Fibroblast of lung (primary cell): ENCODE measurements at regions not wholly inside any gene's neighbourhood (a gene's known extent, or its start where the extent isn't known, plus 50 kb on each side); places are given as distances from the start of the nearest gene placed in this dataset.
"Not testable (repeated sequence)": the region's sequence is repeated elsewhere in the genome, so short reads cannot be mapped to it uniquely, and the experiment has no call there.

Experiments
- DNase-seq, 2 donors: peaks; one replicate each; pipeline versions ENCODE4 v3.0.0 to v3.0.0-alpha.2; 2010; ENCODE audit warnings: low read depth in 2 of 2
- H2AFZ ChIP-seq: 2 replicates; pipeline ENCODE4 v1.5.1; 2012; ENCODE audit warnings: low read length, control low read depth, inconsistent platforms
- H3K27ac ChIP-seq: 2 replicates; pipeline ENCODE4 v1.5.1; 2011; ENCODE audit warnings: low read length, control low read depth; ENCODE audit not compliant: insufficient read depth
- H3K27me3 ChIP-seq: 2 replicates; pipeline ENCODE4 v1.5.1; 2011; ENCODE audit warnings: mild to moderate bottlenecking, low read length; ENCODE audit not compliant: control insufficient read depth, insufficient read depth
- H3K36me3 ChIP-seq: 2 replicates; pipeline ENCODE4 v1.5.1; 2011; ENCODE audit warnings: low read length; ENCODE audit not compliant: control insufficient read depth, insufficient read depth
- H3K4me1 ChIP-seq: 2 replicates; pipeline ENCODE4 v1.5.1; 2011; ENCODE audit warnings: low read length; ENCODE audit not compliant: control insufficient read depth, insufficient read depth; ENCODE audit errors: extremely low read depth
- H3K4me2 ChIP-seq: 2 replicates; pipeline ENCODE4 v1.5.1; 2011; ENCODE audit warnings: low read length, control low read depth; ENCODE audit not compliant: insufficient read depth; ENCODE audit errors: extremely low read depth
- H3K4me3 ChIP-seq, 4 experiments: fragments of 200-600 bp in 1 of 4; sonication (generic) in 1 of 4; replicated peaks in 1 of 4; 2 replicates each; pipeline ENCODE4 v1.5.1; 2011 to 2016; ENCODE audit warnings: low read length in 4 of 4, low read depth in 3 of 4, mild to moderate bottlenecking in 3 of 4, control low read depth in 2 of 4, inconsistent platforms in 1 of 4, mixed read lengths in 1 of 4; ENCODE audit not compliant: insufficient read depth in 1 of 4; ENCODE audit errors: control extremely low read depth in 1 of 4
- H3K79me2 ChIP-seq: 2 replicates; pipeline ENCODE4 v1.5.1; 2012; ENCODE audit warnings: mild to moderate bottlenecking, low read length, inconsistent platforms; ENCODE audit not compliant: control insufficient read depth, insufficient read depth
- H3K9ac ChIP-seq: 2 replicates; pipeline ENCODE4 v1.5.1; 2011; ENCODE audit warnings: mild to moderate bottlenecking, low read length, control low read depth; ENCODE audit not compliant: insufficient read depth
- H3K9me3 ChIP-seq: 2 replicates; pipeline ENCODE4 v1.5.1; 2012; ENCODE audit warnings: low read depth, low read length; ENCODE audit not compliant: control insufficient read depth, insufficient read depth
- H4K20me1 ChIP-seq: 2 replicates; pipeline ENCODE4 v1.5.1; 2011; ENCODE audit warnings: low read length; ENCODE audit not compliant: control insufficient read depth, insufficient read depth; ENCODE audit errors: extremely low read depth
- EZH2 ChIP-seq: IDR thresholded peaks from 2 replicates; pipeline ENCODE4 v1.5.1; 2012; ENCODE audit warnings: low read length, control low read depth, mild to moderate bottlenecking; ENCODE audit errors: missing control alignments
- TF ChIP-seq, protein P1 (sequence below), 2 donors: IDR thresholded peaks in 1 of 2; conservative IDR thresholded peaks in 1 of 2; 1 replicate in 1 of 2; 2 replicates in 1 of 2; pipeline ENCODE4 v1.5.1; 2011 to 2012; ENCODE audit warnings: low read length in 2 of 2, control low read depth in 1 of 2, inconsistent platforms in 1 of 2, low read depth in 1 of 2, mild to moderate bottlenecking in 1 of 2

DNA sequence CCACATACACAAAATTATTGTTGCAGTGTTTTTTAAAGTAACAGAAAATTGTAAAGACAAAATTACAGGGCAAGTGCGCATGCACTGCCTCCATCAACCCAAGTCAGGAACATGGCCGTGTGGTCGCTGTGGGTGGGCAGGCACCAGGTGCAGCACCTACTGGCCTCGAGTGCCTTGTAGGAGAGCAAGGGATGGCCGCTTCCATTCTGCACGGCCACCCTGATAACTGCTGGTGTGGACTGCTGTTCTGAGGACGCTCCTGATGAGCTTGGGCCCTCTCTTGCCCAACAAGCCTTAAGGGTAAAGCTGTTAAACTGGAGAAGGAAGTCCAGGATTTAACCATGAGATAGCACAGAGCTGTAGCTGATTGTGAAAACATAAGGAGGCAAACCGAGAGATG is 124.6 kb upstream of the PPP1R9A start:
- H3K36me3 ChIP-seq: no peaks in the 10 kb centered on the region
- H3K4me3 ChIP-seq: no peak overlapping the region
- DNase-seq: no peak
- H3K27me3 ChIP-seq: no peaks in the 10 kb centered on the region
- H3K27ac ChIP-seq: no peak overlapping the region
- H3K9ac ChIP-seq: no peak overlapping the region
- no peaks in the 10 kb centered on the region for H4K20me1 ChIP-seq
- no peak overlapping the region for H3K4me2 ChIP-seq
- no peaks in the 10 kb centered on the region for H3K4me1 ChIP-seq
- no peak overlapping the region for H2AFZ ChIP-seq
- no peaks in the 10 kb centered on the region for H3K9me3 ChIP-seq
- H3K79me2 ChIP-seq: no peaks in the 10 kb centered on the region
- TF ChIP-seq, protein P1, sequence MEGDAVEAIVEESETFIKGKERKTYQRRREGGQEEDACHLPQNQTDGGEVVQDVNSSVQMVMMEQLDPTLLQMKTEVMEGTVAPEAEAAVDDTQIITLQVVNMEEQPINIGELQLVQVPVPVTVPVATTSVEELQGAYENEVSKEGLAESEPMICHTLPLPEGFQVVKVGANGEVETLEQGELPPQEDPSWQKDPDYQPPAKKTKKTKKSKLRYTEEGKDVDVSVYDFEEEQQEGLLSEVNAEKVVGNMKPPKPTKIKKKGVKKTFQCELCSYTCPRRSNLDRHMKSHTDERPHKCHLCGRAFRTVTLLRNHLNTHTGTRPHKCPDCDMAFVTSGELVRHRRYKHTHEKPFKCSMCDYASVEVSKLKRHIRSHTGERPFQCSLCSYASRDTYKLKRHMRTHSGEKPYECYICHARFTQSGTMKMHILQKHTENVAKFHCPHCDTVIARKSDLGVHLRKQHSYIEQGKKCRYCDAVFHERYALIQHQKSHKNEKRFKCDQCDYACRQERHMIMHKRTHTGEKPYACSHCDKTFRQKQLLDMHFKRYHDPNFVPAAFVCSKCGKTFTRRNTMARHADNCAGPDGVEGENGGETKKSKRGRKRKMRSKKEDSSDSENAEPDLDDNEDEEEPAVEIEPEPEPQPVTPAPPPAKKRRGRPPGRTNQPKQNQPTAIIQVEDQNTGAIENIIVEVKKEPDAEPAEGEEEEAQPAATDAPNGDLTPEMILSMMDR (conservative IDR thresholded peaks at IDR 0.05 in 1 of 2, IDR thresholded peaks at IDR 0.05 in 1 of 2; ENCODE audit: low read depth in 1 of 2, low read length in 2 of 2): no peak
- no peak for TF ChIP-seq EZH2

GRCh38 chr7:94787285-94787684 is 120.1 kb upstream of the PPP1R9A start:
- DNase-seq: no peak
- no peaks in the 10 kb centered on the region for H3K79me2 ChIP-seq
- H2AFZ ChIP-seq: no peak overlapping the region
- no peaks in the 10 kb centered on the region for H3K9me3 ChIP-seq
- no peaks in the 10 kb centered on the region for H3K4me1 ChIP-seq
- no peak overlapping the region for H3K27ac ChIP-seq
- no peaks in the 10 kb centered on the region for H4K20me1 ChIP-seq
- no peak overlapping the region for H3K4me3 ChIP-seq
- no peaks in the 10 kb centered on the region for H3K36me3 ChIP-seq
- H3K4me2 ChIP-seq: no peak overlapping the region
- no peaks in the 10 kb centered on the region for H3K27me3 ChIP-seq
- no peak overlapping the region for H3K9ac ChIP-seq
- TF ChIP-seq EZH2: no peak
- TF ChIP-seq, protein P1 (conservative IDR thresholded peaks at IDR 0.05 in 1 of 2, IDR thresholded peaks at IDR 0.05 in 1 of 2; ENCODE audit: low read depth in 1 of 2, low read length in 2 of 2): no peak

DNA sequence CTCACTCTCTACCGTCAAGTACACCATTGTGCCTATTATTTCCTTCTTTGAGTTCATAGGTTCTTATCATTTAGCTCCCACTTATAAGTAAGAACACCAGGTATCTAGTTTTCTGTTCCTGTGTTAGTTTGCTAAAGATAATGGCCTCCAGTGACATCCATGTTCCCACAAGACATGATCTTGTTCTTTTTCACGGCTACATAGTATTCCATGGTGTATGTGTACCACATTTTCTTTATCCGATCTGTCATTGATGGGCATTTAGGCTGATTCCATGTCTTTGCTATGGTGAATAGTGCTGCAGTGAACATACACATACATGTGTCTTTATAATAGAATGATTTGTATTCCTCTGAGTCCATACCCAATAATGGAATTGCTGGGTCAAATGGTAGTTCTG is 119.0 kb upstream of the PPP1R9A start:
- H3K4me3 ChIP-seq, H3K79me2 ChIP-seq, H3K4me2 ChIP-seq, H3K27me3 ChIP-seq, H4K20me1 ChIP-seq, H3K27ac ChIP-seq, H3K36me3 ChIP-seq, H3K9ac ChIP-seq, H3K9me3 ChIP-seq, H2AFZ ChIP-seq, H3K4me1 ChIP-seq, DNase-seq: not testable (repeated sequence)

DNA sequence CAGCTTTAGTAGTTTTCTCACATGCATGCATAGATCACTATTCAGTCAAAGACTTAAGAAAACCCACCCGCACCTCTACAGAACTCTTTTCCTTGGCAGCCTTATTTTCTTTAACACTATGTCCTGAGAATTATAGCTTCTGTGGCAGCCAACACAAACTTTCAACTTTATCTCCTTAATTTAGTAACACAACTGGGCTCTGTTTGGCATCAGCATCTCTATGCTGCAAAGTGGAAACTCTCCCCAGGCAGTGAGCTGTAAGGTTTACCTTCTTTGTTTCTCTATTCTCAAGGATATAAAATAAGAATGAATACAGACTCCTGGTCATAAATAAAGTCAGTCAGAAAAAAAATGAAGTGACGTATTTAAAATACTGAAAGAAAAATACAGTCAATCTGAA is 115.2 kb upstream of the PPP1R9A start:
- H3K79me2 ChIP-seq: no peaks in the 10 kb centered on the region
- no peaks in the 10 kb centered on the region for H3K36me3 ChIP-seq
- no peaks in the 10 kb centered on the region for H4K20me1 ChIP-seq
- H3K9me3 ChIP-seq: no peaks in the 10 kb centered on the region
- no peak overlapping the region for H3K9ac ChIP-seq
- H3K4me2 ChIP-seq: no peak overlapping the region
- H3K27me3 ChIP-seq: no peaks in the 10 kb centered on the region
- H3K27ac ChIP-seq: no peak overlapping the region
- H2AFZ ChIP-seq: no peak overlapping the region
- TF ChIP-seq, protein P1 (conservative IDR thresholded peaks at IDR 0.05 in 1 of 2, IDR thresholded peaks at IDR 0.05 in 1 of 2; ENCODE audit: low read depth in 1 of 2, low read length in 2 of 2): no peak
- TF ChIP-seq EZH2: no peak
- H3K4me1 ChIP-seq: no peaks in the 10 kb centered on the region
- no peak overlapping the region for H3K4me3 ChIP-seq
- DNase-seq: no peak

GRCh38 chr7:94797404-94797803 is 110.0 kb upstream of the PPP1R9A start:
- H2AFZ ChIP-seq, H3K4me1 ChIP-seq, H3K79me2 ChIP-seq, H3K4me2 ChIP-seq, H3K9me3 ChIP-seq, H4K20me1 ChIP-seq, H3K27me3 ChIP-seq, DNase-seq, H3K27ac ChIP-seq, H3K9ac ChIP-seq, H3K4me3 ChIP-seq, H3K36me3 ChIP-seq: not testable (repeated sequence)
